ENCODE measurements at regions not wholly inside any gene's neighbourhood (a gene's known extent, or its start where the extent isn't known, plus 50 kb on each side); places are given as distances from the start of the nearest gene placed in this dataset.

- FAIRE-seq (no peak), DNase-seq (ENCODE audit: low read depth in 1 of 2, low spot score in 1 of 2) (no peak), ATAC-seq (no peak)
- no peak overlapping the region for H3K4me3 ChIP-seq
- ChIA-PET POLR2A (no interaction called here), CTCF (no interaction called here)
- no peak overlapping the region for H3K27ac ChIP-seq
- H3K4me2 ChIP-seq = no peak overlapping the region
- H3K4me1 ChIP-seq = no peaks in the 10 kb centered on the region
- H3K9me3 ChIP-seq = no peaks in the 10 kb centered on the region
- TF ChIP-seq JUN (IDR thresholded peaks at IDR 0.05) (no peak), PHF8 (IDR thresholded peaks at IDR 0.05; ENCODE audit: borderline replicate concordance, low read depth) (no peak), RNF2 (IDR thresholded peaks at IDR 0.05; ENCODE audit: borderline replicate concordance, low read depth) (no peak), CHD2 (IDR thresholded peaks at IDR 0.05; ENCODE audit: low read length, partially characterized antibody) (no peak), HMGXB4 (CRISPR knock-in tag; IDR thresholded peaks at IDR 0.05; ENCODE audit: borderline replicate concordance) (no peak), RCOR1 (IDR thresholded peaks at IDR 0.05; ENCODE audit: low read depth, low read length) (no peak), ZC3H11A (IDR thresholded peaks at IDR 0.05) (no peak), CEBPB (IDR thresholded peaks at IDR 0.05) (no peak), CTCF (IDR thresholded peaks at IDR 0.05) (no peak), FOSB (CRISPR knock-in tag; IDR thresholded peaks at IDR 0.05) (no peak)
- 57% methylated on average over 4 of the region's 4 CpGs for WGBS (ENCODE audit: missing lambda C conversion rate)
These were observed 168.5 kb downstream of the FAM43A start for GRCh38 chr3:194854206-194854605.

- DNase-seq (ENCODE audit: low read depth in 1 of 2, low spot score in 1 of 2) = no peak
These were observed 169.1 kb downstream of the FAM43A start for GRCh38 chr3:194854659-194855390.

GRCh38 chr3:194856296-194856695 lies 170.6 kb downstream of the FAM43A start:
- WGBS (ENCODE audit: missing lambda C conversion rate) = 70% methylated on average over 6 of the region's 7 CpGs

More at GRCh38 chr3:194854659-194855390, 169.1 kb downstream of the FAM43A start:
- H3K27ac ChIP-seq = no peak overlapping the region
- no peaks in the 10 kb centered on the region for H3K4me1 ChIP-seq
- no peak overlapping the region for H3K4me2 ChIP-seq
- POLR2A ChIA-PET = no interaction called here
- CTCF ChIA-PET = interaction anchor here (1.3 kb wide), 1 partner anchor 12 kb away, joined by 3 read pairs; no protein-coding TSS in a partner anchor
- no peak for FAIRE-seq
- 69% methylated on average over 9 of the region's 9 CpGs for WGBS (ENCODE audit: missing lambda C conversion rate)
- H3K4me3 ChIP-seq = no peak overlapping the region
- TF ChIP-seq MAZ (IDR thresholded peaks at IDR 0.05; ENCODE audit: borderline replicate concordance, low read depth, low read length) (no peak), CEBPB (IDR thresholded peaks at IDR 0.05) (no peak), HOXB5 (CRISPR knock-in tag; IDR thresholded peaks at IDR 0.05) (no peak), PHF8 (IDR thresholded peaks at IDR 0.05; ENCODE audit: borderline replicate concordance, low read depth) (no peak), MAFK (IDR thresholded peaks at IDR 0.05; ENCODE audit: partially characterized antibody) (no peak)
- ATAC-seq = no peak
- H3K9me3 ChIP-seq = no peaks in the 10 kb centered on the region

More at GRCh38 chr3:194856296-194856695, 170.6 kb downstream of the FAM43A start:
- Histone ChIP-seq H3K9me3 (no peaks in the 10 kb centered on the region), H3K4me1 (no peaks in the 10 kb centered on the region), H3K27ac (no peak overlapping the region), H3K4me2 (no peak overlapping the region), H3K4me3 (no peak overlapping the region)
- ChIA-PET POLR2A (no interaction called here), CTCF (interaction anchor here (0.6 to 1.3 kb wide), 3 partner anchors 10 to 283 kb away, joined by 3 read pairs; no protein-coding TSS in a partner anchor)
- TF ChIP-seq FOSL2 (IDR thresholded peaks at IDR 0.05) (no peak), FOSL2 (CRISPR knock-in tag; IDR thresholded peaks at IDR 0.05) (no peak), HDAC2 (IDR thresholded peaks at IDR 0.05) (no peak), NPAS2 (CRISPR knock-in tag; IDR thresholded peaks at IDR 0.05; ENCODE audit: borderline replicate concordance) (no peak), POLR2A (IDR thresholded peaks at IDR 0.05; ENCODE audit: low read length) (no peak), FOSB (CRISPR knock-in tag; IDR thresholded peaks at IDR 0.05) (no peak), RAD21 (conservative IDR thresholded peaks at IDR 0.05 in 1 of 2, IDR thresholded peaks at IDR 0.05 in 1 of 2) (no peak), HOXA7 (CRISPR knock-in tag; IDR thresholded peaks at IDR 0.05) (no peak), NR3C1 (IDR thresholded peaks at IDR 0.05) (no peak), FOXS1 (CRISPR knock-in tag; IDR thresholded peaks at IDR 0.05) (no peak), BCL3 (IDR thresholded peaks at IDR 0.05) (no peak), CHD2 (IDR thresholded peaks at IDR 0.05; ENCODE audit: low read length, partially characterized antibody) (no peak), MAX (IDR thresholded peaks at IDR 0.05) (no peak), GATA3 (IDR thresholded peaks at IDR 0.05; ENCODE audit: borderline replicate concordance) (no peak)
- no peak for ATAC-seq
- FAIRE-seq = no peak
- DNase-seq (ENCODE audit: low read depth in 1 of 2, low spot score in 1 of 2) = no peak

Measured in A549 (cell line).